ENCODE measurements at regions not wholly inside any gene's neighbourhood (a gene's known extent, or its start where the extent isn't known, plus 50 kb on each side); places are given as distances from the start of the nearest gene placed in this dataset.

GRCh38 chr20:54362283-54362682, 113.1 kb upstream of the DOK5 start:
- ATAC-seq, result no peak
- TF ChIP-seq OSR1 (CRISPR knock-in tag; IDR thresholded peaks at IDR 0.05) (no peak), ZFP3 (CRISPR knock-in tag; IDR thresholded peaks at IDR 0.05) (no peak), ZNF70 (CRISPR knock-in tag; IDR thresholded peaks at IDR 0.05) (no peak), TSHZ2 (CRISPR knock-in tag; IDR thresholded peaks at IDR 0.05) (no peak), RARB (CRISPR knock-in tag; IDR thresholded peaks at IDR 0.05) (no peak), SNAI2 (CRISPR knock-in tag; IDR thresholded peaks at IDR 0.05) (no peak), ZNF565 (CRISPR knock-in tag; conservative IDR thresholded peaks at IDR 0.05; ENCODE audit: low read depth) (no peak), ZNF8 (CRISPR knock-in tag; IDR thresholded peaks at IDR 0.05) (no peak), ARNTL (CRISPR knock-in tag; IDR thresholded peaks at IDR 0.05; ENCODE audit: borderline replicate concordance, low read depth) (no peak), TOX (CRISPR knock-in tag; IDR thresholded peaks at IDR 0.05; ENCODE audit: borderline replicate concordance) (no peak), BACH2 (CRISPR knock-in tag; IDR thresholded peaks at IDR 0.05; ENCODE audit: borderline replicate concordance) (no peak), PPARA (CRISPR knock-in tag; IDR thresholded peaks at IDR 0.05; ENCODE audit: borderline replicate concordance) (no peak), CSRNP3 (CRISPR knock-in tag; IDR thresholded peaks at IDR 0.05) (no peak), GLIS3 (CRISPR knock-in tag; IDR thresholded peaks at IDR 0.05) (no peak), ZC3H10 (CRISPR knock-in tag; IDR thresholded peaks at IDR 0.05) (no peak), TCF4 (CRISPR knock-in tag; IDR thresholded peaks at IDR 0.05; ENCODE audit: borderline replicate concordance) (no peak)
- TF ChIP-seq, protein P1, sequence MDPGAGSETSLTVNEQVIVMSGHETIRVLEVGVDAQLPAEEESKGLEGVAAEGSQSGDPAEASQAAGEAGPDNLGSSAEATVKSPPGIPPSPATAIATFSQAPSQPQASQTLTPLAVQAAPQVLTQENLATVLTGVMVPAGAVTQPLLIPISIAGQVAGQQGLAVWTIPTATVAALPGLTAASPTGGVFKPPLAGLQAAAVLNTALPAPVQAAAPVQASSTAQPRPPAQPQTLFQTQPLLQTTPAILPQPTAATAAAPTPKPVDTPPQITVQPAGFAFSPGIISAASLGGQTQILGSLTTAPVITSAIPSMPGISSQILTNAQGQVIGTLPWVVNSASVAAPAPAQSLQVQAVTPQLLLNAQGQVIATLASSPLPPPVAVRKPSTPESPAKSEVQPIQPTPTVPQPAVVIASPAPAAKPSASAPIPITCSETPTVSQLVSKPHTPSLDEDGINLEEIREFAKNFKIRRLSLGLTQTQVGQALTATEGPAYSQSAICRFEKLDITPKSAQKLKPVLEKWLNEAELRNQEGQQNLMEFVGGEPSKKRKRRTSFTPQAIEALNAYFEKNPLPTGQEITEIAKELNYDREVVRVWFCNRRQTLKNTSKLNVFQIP (CRISPR knock-in tag; IDR thresholded peaks at IDR 0.05; ENCODE audit: borderline replicate concordance, low read depth), result no peak

GRCh38 chr20:54364365-54364764, 111.0 kb upstream of the DOK5 start:
- TF ChIP-seq ISL1 (CRISPR knock-in tag; IDR thresholded peaks at IDR 0.05) (no peak), ZNF70 (CRISPR knock-in tag; IDR thresholded peaks at IDR 0.05) (no peak), GLIS3 (CRISPR knock-in tag; IDR thresholded peaks at IDR 0.05) (no peak)
- no peak for ATAC-seq

DNA sequence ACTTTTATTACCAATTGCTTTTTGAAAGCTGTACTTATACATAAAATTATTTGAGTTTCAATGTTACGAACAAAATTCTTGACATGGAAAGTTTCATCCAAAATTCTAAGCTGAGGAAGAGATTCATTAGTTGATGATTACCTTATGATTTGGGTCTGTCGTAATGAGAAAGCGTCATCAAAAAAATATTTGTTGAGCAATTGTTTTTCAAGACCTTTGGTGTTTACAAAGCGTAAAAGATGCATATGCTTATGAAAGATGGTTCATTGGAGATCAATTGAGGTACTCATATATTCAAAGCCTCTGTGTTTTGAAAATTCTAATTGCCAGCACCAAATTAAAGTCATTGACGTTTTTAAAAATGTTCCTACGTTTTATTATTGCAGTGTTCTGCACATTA, 110.5 kb upstream of the DOK5 start:
- TF ChIP-seq ESRRG (CRISPR knock-in tag; IDR thresholded peaks at IDR 0.05), result no peak
- no peak for TF ChIP-seq ARNTL (CRISPR knock-in tag; IDR thresholded peaks at IDR 0.05; ENCODE audit: borderline replicate concordance, low read depth)
- TF ChIP-seq ZNF565 (CRISPR knock-in tag; conservative IDR thresholded peaks at IDR 0.05; ENCODE audit: low read depth), result no peak
- no peak for TF ChIP-seq BACH2 (CRISPR knock-in tag; IDR thresholded peaks at IDR 0.05; ENCODE audit: borderline replicate concordance)
- no peak for TF ChIP-seq CSDC2 (CRISPR knock-in tag; IDR thresholded peaks at IDR 0.05)
- TF ChIP-seq TSHZ2 (CRISPR knock-in tag; IDR thresholded peaks at IDR 0.05), result no peak
- TF ChIP-seq ZFP3 (CRISPR knock-in tag; IDR thresholded peaks at IDR 0.05), result no peak
- no peak for TF ChIP-seq TCF4 (CRISPR knock-in tag; IDR thresholded peaks at IDR 0.05; ENCODE audit: borderline replicate concordance)
- TF ChIP-seq ZC3H10 (CRISPR knock-in tag; IDR thresholded peaks at IDR 0.05), result no peak
- TF ChIP-seq GLIS3 (CRISPR knock-in tag; IDR thresholded peaks at IDR 0.05), result no peak
- TF ChIP-seq TOX (CRISPR knock-in tag; IDR thresholded peaks at IDR 0.05; ENCODE audit: borderline replicate concordance), result no peak
- TF ChIP-seq RARB (CRISPR knock-in tag; IDR thresholded peaks at IDR 0.05), result no peak
- TF ChIP-seq ZNF8 (CRISPR knock-in tag; IDR thresholded peaks at IDR 0.05), result no peak
- ATAC-seq, result no peak
